NCI-H2196 (cell line): ENCODE measurements at regions not wholly inside any gene's neighbourhood (a gene's known extent, or its start where the extent isn't known, plus 50 kb on each side); places are given as distances from the start of the nearest gene placed in this dataset.

ENCODE experiments used
- DNase-seq: peaks from one replicate; lab custom pipeline; 2025; ENCODE audit not compliant: unreplicated experiment; lab: John Stamatoyannopoulos, UW

- no peak for DNase-seq
Measured at GRCh38 chr13:27367570-27367969, 56.8 kb upstream of the GTF3A start.

- no peak for DNase-seq
Measured at GRCh38 chr13:27370305-27370872, 54.0 kb upstream of the GTF3A start.

- DNase-seq: no peak
Measured at GRCh38 chr13:27371932-27372331, 52.5 kb upstream of the GTF3A start.

GRCh38 chr13:27372896-27373295, 51.5 kb upstream of the GTF3A start:
- DNase-seq: peak; percentile 59

- peak; percentile 54 for DNase-seq
Measured at GRCh38 chr13:27374126-27374613, 50.2 kb upstream of the GTF3A start.
